GF-D8 (cell line): ENCODE measurements at regions not wholly inside any gene's neighbourhood (a gene's known extent, or its start where the extent isn't known, plus 50 kb on each side); places are given as distances from the start of the nearest gene placed in this dataset.
"Not testable (repeated sequence)": the region's sequence is repeated elsewhere in the genome, so short reads cannot be mapped to it uniquely, and the experiment has no call there.

Experiments
- DNase-seq: peaks from one replicate; lab custom pipeline; 2025; lab: John Stamatoyannopoulos, UW

DNA sequence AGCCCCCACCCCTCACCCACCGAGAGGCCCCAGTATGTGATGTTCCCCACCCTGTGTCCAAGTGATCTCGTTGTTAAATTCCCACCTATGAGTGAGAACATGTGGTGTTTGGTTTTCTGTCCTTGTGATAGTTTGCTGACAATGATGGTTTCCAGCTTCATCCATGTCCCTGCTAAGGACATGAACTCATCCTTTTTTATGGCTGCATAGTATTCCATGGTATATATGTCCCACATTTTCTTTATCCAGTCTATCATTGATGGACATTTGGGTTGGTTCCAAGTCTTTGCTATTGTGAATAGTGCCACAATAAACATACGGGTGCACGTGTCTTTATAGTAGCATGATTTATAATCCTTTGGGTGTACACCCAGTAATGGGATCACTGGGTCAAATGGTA lies 79.2 kb downstream of the PXDC1 start:
- DNase-seq, result not testable (repeated sequence)

DNA sequence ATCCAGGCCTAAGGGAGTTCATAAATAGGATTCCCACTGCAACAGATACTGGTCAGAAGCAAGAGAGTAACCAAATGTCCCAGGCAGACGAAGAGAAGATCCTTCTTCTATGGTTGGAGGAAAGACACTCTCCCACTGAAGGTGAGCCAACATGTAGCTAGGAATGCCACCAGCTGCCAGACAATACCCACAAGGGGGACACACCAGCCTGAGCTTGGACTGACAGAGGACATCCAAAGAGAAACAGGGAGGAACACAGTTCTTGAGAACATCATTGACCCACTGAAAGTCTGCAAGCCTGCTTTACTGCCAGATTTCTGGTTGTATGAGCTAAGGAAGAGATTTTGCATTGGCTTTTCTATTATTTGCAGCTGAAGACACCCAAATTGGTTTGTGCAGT lies 80.1 kb downstream of the PXDC1 start:
- no peak for DNase-seq

DNA sequence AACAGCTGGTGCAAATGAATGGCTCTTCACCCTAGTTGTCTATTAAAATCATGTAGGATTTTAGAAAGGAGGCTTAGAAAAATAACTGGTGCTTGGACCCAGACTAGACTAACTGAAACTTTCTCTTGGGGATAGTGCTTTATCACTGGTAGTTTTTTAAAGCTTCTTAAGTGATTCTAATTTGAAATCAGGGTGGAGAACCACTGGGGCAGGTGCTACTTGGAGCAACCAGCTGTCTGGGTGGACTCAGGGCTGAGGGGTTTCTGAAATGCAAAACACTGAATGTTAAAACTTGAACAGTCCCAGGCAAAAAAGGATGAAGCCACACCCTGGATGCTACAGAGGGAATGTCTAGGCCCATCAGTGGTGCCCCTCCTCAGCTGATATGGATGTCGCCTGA lies 81.2 kb downstream of the PXDC1 start:
- no peak for DNase-seq

DNA sequence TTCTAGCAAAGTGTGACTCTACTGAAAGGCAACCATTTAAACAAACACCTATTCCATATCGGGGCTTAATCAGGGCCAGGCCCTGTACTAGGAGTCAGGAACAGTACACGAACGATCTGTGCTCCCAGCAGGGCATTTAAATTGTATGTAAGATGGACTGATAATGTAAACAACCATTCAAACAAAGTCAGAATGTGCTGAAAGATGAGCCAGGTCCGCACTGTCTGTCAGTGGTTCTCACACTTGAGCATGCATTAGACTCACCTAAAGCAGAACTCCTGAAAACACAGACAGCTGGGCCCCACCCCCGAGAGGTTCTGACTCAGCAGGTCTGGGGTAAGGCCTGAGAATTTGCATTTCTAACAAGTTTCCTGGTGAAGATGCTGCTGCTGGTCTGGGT lies 81.6 kb downstream of the PXDC1 start:
- DNase-seq, result no peak

- no peak for DNase-seq
These were observed 85.9 kb downstream of the PXDC1 start for GRCh38 chr6:3665608-3666007.

GRCh38 chr6:3664625-3665041 lies 86.9 kb downstream of the PXDC1 start:
- DNase-seq, result no peak

DNA sequence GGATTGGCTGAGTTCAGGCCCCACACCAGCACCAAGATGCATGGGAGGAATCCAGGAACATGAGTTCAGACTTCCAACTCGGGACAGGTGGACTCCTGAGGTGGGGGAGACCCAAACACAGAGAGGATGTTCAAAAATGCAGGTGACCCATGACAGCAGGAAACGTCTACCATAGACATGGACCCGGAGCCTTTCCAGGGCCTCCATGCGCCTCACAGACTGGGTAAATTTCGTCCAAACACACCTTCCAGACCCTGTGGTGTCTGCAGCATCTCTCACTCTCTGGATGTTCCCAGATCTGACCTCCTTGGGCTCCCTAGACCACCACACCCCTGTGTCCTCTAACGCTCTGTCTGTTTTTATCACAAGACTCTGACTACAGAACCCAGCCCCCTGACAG lies 87.7 kb downstream of the PXDC1 start:
- no peak for DNase-seq

DNA sequence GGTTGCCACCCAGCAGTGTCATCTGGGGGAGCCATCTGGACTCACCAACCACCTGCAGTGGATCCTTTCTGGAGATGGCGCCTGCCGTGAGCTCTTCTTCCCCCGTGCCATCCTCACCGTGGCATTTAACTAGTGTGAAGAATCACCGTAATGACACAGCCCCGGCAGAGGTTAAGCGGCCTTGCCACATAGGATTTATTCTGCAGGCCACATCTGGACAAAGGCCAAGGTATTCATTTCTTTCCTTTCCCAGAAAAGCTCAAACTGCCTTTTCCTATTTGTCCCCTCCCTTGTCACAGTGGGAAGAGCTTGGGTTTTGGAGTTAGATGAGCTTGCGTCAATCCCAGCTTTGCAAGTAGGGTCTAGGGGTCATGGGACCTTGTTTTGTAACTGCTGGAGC lies 88.4 kb downstream of the PXDC1 start:
- no peak for DNase-seq

GRCh38 chr6:3661390-3661789 lies 90.1 kb downstream of the PXDC1 start:
- no peak for DNase-seq

DNA sequence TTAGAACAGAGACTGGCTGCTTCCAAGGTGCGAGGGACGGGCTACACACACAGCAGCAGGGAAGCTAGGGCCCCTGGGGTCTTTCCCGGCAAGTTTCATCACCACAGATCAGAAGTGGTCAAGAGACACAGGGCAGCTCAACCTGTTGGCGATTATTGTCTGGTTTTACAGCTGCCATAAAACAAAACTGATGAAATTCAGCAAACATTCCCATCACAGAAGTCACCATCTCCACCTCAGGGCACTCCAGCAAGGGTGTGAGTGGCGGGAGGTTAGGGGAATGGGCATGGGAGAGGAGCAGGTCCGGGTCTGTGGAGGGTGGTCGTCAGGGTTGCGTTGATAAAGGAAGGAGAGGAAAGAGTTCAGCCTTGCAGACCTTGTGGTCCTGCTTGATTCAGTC lies 91.0 kb downstream of the PXDC1 start:
- no peak for DNase-seq

- no peak for DNase-seq
These were observed 91.8 kb downstream of the PXDC1 start for GRCh38 chr6:3659748-3660147.

GRCh38 chr6:3656076-3656475 lies 95.4 kb downstream of the PXDC1 start:
- no peak for DNase-seq

- no peak for DNase-seq
These were observed 96.6 kb downstream of the PXDC1 start for GRCh38 chr6:3654898-3655297.

GRCh38 chr6:3654436-3654835 lies 97.1 kb downstream of the PXDC1 start:
- no peak for DNase-seq

DNA sequence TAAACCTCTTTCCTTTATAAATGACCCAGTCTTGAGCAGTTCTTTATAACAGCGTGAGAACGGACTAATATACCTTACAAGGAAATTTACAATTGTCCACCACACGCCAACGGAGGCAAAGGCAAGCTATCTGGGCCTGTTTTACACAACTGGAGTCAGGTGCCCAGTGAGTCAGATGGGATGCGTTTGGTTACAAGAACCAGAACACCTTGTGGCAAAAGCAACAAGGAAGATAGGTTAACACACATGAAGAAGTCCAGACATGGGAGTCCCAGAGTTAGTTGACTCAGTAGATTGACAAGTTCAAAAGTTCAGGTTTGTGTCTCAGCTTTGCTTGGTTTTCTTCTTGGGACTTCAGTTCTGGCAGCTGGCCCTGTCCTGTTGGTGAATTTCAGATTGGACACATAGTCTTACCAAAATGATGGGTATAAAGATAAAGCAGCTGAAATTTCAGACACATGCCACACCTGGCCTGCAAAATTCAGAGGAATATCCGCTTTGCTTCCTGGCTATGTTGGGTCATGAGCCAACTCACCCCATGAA lies 97.9 kb downstream of the PXDC1 start:
- no peak for DNase-seq

GRCh38 chr6:3651698-3652229 lies 99.7 kb downstream of the PXDC1 start:
- no peak for DNase-seq

DNA sequence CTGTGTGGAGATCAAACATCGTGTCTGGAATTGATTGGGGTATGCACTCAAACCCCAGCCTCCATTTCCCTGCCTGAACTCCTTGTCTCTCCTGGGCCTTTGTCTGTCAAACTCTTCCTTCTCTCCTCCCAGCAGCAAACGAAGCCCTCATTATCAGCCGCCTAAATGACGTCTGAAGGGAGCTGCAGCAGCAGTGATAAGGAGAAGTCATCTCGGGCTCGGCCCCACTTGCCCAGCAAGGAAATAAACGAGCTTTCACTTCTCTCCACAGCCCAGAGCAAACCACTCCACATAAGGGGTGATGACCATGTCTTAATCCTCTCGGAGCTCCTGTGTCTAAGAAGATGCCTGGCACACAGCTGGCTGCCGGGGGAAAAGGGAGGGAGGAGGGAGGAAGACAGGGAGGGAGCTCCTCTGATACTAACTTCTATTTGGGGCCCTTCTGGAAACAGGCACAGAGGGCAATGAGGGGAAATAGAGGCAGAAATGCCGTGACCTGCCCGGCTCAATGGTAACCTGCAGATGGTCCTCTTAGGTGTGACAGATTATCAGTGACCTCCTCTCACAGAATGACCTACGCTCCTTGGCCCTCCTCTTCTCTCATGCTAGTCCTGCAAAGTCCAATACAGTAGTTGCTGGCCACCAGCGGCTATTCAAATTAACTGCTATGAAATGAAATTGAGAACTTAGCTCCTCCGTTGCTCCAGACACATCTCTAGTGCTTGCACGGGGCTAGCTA lies 100.4 kb downstream of the PXDC1 start:
- DNase-seq, result no peak

DNA sequence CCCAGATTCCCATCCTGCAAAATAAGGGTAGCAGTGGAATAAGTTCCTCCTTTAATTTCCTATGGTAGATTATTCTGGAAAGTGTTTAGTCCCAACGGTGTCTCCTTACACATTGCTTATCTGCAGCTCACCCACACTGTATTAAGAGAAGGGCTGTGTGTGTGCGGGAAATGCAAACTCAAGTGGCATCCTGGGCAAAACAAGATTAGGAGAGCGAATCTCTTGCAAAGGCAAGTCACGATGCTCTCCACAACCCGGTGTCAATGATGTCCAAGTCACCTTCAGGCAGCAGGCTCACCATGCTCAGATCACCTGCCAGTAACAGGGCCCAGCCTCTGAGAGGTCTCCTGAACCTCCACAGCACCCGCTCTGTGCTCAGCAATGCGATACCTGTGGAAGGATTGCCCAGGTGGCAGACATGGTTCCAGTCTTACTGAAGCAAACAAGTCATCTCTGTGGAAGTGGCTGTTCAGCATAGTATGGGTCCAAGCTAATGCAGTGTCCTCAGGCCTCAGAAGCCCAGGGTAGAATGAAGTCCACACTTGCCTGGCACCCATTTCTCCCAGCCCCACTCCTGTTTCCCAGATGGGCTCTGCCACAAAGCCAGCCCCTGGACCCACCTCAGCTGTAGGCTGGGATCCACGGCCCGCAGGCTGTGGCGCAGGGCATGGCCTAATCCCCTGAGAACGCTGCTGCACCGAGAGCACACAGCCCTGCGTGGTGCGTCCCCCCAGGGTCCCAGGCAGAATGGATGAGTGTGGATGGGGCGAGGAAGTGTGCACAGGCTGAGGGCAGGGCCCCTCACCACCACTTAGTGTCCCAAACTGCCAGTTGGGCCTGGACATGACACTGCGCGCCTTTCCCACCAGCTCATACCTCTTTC lies 101.2 kb downstream of the PXDC1 start:
- DNase-seq, result no peak

GRCh38 chr6:3648724-3649123 lies 102.8 kb downstream of the PXDC1 start:
- no peak for DNase-seq

- no peak for DNase-seq
These were observed 104.7 kb downstream of the PXDC1 start for GRCh38 chr6:3646616-3647362.

DNA sequence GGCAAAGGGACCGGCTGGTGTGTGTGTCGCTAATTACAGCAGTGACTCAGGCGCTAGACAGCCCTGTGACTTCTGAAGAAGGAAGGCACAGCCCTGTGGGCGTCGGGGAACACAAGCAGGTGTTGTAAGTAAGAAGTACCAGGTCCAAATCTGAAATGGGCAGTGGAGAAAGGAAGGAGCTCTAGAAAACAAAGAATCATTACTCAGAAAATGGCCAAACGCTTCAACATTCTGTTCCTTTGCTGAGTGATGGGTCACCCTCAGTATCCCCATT lies 106.8 kb downstream of the PXDC1 start:
- no peak for DNase-seq
